ENCODE measurements at regions not wholly inside any gene's neighbourhood (a gene's known extent, or its start where the extent isn't known, plus 50 kb on each side); places are given as distances from the start of the nearest gene placed in this dataset.

DNA sequence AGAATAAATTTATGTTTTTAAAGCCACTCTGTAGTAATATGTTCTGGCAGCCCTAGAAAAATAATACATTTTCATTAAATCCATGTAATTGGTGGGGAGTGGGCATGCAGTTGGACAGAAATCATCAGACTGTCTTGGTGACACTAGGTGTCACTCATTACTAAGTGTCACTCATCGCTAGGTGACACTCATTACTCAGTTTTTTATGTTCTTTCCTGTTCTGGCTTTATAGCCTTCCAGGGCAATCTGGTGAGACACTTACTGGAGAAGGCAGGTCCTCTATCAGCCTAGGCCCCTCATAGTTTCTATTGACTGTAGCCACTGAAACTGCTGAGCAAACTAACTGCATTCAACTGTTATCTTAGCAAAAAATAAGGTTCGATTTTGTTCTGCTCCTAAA lies 542.1 kb downstream of the SLITRK1 start:
- DNase-seq: no peak

DNA sequence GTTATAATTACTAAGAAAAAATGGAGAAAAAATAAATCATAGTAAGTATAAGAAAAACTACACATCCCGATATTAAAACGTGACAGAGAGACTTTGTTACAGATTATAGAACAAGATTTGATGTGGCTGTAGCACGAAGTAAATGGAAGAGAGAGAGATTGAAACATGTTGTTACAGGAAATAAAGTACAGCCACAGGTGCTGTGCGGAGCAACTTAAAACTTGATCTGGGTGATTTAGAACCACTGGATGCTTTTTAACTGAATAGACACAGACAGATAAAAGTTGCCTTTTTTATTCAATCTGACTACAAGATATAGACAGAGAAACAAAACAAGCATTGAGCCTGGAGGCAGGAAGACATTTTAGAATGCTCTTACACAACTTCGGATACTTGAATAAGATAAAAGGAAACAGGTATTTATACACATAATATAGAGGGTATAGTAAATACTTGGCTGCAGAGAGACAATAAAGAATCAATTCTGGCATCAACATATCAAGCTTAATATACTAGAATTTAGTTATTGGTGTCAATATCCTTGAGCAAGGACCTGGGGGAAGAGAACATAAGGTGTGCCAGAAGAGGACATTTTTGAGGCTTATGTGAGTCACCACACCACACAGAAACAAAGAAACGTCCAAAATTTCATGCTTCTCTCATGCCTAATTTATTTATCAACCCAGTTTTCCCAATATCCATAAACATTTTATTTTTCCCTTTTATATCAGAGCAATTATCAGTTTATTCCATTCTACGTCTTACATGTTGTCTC lies 548.5 kb downstream of the SLITRK1 start:
- DNase-seq: no peak

DNA sequence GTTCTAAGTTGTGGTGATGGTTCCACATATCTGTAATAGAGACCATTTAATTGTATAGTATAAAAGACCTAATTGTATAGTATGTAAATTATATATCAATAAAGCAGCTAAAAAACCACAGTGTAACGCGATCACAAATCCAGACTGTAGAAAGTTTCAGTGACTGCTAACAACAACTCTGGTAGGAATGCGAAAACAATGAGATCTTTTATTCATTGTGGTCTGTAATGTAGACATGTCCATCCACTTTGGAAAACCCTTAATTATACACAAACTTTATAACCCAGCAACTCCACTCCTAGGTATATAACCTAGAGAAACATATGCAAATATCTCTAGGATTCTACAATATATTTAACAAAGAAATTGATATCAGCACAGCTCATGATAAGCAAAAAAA lies 549.5 kb downstream of the SLITRK1 start:
- no peak for DNase-seq

DNA sequence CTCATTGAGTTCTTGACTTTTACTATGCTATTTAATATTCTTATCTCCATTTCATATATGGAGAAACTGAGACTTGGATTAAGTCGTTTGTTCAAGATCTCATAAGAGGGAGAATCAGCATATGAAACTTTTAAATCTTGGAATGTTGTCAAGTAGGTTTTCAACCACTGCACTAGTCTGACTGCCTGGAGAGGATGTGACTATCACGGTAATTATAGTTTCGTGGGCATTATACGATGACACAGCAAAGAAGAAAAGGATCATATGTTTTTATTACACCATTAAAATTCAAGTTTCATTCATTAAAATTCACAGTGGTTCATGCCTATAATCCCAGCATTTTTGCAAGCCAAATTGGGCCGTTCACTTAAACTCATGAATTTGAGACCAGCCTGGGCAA lies 555.2 kb downstream of the SLITRK1 start:
- no peak for DNase-seq

DNA sequence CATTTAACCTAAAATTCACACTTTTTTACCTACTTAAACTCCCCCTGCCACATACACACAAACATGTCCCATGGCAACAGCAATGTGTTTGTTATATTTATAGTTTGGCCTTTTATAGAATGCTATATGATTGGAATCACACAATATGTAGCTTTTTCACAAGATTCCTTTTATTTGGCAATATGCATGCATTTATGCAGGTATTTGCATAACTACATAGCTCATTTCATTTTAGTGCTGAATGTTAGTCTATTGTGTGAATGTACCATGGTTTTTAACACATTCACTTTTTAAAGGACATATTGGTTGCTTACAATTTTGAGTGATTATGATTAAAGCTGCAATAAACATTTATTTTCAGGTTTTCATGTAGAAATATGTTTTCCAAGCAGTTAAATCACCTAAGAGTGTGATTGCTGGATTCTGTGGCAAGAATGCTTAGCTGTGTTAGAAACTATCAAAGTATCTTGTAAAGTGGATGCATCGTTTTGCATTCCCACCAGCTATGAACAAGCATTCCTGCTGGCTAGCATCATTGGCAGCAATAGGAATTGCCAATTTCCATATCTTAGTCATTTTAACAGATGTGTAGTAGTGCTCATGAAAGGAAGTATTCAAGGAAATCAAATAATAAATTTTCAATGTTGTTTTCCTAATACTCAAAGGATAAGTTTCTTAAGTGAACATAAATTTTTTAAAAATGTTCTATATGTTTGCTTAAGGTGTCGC lies 557.0 kb downstream of the SLITRK1 start:
- no peak for DNase-seq

DNA sequence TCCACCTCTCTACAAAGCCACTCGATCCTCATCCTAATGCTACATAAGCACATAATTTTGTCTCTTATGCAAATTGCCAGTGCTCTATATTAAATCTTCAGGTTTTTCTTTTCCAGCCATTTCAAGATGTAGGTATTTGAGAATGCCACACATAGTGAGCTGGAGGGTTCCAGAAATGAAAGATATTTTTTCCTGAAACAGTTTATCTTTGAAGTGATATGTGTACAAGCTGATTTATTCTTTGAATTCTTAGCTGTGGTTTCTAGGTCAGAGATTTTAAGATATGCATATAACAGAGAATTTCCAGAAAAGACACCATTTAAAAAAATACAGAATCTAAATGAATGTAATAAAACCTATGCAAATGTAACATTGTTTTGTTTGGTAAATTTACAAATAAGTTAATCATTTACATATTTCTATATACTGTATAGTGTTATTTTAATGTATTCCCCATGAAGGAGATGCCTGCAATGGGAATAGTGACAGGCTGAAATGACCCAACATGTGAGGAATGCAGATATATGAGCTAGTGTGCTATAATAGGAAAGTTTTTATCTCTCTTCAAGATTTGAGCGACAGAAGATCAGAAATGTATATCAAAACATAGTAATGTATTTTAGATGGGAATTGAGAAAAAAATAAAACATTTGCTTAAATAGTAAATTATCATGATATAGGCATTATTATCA lies 570.2 kb downstream of the SLITRK1 start:
- no peak for DNase-seq

DNA sequence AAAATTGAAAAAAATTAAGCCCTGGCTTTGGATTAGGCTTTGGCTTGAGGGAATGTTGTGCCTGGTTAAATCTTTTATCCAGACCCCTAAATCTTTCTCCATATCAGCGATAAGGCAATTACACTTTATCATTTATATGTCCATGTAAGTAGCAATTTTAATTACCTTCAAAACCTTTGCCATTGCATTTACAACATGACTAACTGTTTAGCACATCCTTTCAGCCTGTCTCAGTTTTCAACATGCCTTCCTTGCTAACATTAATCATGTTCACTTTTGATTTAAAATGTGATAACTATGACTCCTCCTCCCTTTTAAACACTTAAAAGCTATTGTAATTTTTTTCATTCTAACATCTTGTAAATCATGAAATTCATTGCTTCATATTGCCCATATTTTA lies 583.7 kb downstream of the SLITRK1 start:
- DNase-seq: no peak

DNA sequence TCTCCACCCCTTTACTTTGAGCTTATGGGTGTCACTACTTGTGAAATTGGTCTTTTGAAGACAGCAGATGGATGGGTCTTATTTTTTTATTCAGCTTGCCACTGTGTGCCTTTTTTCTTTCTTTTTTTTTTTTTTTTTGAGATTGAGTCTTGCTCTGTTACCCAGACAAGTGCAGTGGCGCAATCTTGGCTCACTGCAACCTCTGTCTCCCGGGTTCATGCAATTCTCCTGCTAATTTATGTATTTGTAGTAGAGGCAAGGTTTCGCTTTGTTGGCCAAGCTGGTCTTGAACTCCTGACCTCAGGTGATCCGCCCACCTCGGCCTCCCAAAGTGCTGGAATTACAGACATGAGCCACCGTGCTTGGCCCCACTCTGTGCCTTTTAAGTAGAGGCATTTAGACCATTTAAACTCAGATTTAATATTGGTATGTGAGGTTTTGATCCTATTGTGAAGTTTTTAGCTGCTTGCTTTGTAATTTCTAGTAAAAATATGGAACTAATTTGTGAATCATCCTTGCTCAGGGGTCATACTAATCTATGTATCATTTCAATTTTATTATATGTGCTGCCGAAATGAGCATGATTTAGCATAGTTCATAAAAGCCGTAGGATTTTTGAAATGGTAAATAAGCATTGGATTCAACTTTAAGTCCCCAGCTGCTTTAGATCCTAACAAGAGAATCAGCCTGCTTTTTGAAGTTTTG lies 584.5 kb downstream of the SLITRK1 start:
- no peak for DNase-seq

DNA sequence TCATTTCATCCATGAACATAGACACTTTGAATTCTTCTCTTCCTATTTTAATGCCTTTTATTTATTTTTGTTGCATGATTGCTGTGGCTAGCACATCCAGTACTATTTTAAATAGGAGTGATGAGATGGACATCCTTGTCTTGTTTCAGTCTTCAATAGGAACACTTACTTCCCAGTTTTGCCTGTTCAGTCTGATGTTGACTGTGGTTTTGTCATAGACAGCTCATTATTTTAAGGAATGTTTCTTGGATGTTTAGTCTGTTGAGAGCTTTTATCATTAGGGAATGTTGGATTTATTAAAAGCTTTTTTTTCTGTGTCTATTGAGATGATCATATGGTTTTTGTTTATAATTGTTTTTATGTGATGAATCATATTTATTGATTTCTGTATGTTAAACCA lies 586.6 kb downstream of the SLITRK1 start:
- no peak for DNase-seq

DNA sequence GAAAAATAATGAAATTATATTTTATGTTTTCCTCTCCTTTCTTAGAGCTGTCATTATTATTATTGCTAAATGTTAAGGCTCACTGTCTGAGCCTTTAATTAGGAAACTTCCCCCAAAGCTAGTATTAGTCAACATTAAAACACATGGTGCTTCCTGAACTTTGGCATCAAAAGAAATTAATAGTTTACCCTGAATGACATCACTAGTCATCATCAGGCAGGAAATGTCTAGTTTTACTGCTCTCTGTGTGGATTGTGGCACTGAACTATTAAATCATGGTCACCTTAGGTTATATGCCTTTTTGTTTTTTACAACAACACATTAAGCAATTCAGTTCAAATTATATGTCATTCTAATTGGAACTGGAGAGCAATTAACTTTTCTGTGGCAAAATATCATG lies 595.5 kb downstream of the SLITRK1 start:
- DNase-seq: no peak

DNA sequence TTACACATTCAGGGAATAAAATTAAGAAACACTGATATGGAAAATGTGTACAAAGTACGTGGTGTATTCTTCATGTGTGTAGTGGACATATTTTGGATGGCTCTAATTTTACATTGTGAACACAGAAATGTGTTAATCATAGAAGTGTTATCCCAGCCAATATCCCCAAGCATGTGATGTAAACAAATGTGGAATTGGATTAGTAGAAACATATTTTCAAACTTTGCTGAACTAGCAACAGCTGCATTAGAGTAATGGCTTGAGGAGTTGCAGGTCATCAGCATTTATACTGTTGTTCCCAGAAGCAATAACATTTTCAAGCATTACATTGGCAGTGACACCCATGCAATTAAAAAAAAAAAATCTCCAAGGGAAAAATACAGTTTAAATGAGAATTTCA lies 600.6 kb downstream of the SLITRK1 start:
- no peak for DNase-seq

DNA sequence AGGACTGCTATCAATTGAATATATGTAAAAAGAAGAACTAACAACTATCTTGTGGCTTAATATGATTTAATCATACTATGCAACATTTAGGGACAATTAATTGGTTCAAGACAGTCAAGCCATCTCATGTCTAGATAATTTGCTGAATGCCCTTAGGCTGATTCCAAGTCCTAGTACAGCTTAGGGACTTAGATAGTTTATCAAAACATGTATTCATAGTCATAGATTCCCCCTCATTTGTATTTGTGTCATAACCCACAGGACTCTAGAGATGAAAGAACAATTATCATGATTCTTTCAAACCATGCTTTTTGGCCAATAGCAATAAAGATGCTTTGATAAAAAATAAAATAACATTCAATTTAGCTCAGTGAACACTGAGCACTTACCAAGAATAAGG lies 607.6 kb downstream of the SLITRK1 start:
- no peak for DNase-seq

DNA sequence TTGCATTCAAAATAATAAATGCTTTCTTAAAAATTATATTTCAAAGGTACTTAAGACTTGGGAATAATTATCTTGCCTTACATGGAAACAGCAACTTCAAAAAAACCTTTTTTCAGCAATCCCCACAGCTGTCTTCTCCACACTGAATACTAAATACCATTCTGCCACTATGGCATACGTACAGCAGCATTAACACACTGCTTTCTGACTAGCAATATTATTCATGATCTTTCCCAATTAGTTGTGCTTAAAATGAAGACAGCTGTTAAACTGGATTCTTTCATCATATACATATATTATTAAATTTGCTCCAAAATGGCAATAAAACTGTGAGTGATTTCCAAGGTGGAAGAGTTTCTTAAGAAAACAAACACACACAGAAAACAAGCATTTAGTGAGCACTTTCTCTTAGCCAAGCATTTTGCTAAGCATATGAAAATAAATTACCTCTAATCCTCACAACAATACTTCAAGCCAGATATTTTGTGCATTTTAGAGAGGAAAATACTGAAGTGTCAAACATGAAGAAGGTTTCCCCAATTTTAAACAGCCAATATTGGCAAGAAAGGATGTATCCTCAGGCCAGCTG lies 609.5 kb downstream of the SLITRK1 start:
- no peak for DNase-seq

DNA sequence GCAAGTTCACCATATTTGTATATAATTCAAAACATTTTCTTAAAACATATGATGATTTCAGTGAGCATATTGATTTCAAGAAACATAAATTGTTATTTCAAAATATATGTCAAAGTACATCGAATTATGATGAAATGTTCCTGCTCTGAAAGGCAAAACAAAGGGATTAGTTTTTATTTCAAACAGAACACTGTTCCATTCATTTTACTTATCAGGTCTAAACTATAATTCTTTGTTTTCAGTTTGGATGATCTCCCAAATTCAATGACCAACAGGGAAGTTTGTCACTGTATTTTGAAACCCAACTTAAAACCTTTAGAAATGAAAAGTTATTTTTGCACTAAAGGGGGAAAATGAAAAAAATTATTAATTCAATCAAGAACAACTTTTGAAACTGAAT lies 610.2 kb downstream of the SLITRK1 start:
- no peak for DNase-seq

DNA sequence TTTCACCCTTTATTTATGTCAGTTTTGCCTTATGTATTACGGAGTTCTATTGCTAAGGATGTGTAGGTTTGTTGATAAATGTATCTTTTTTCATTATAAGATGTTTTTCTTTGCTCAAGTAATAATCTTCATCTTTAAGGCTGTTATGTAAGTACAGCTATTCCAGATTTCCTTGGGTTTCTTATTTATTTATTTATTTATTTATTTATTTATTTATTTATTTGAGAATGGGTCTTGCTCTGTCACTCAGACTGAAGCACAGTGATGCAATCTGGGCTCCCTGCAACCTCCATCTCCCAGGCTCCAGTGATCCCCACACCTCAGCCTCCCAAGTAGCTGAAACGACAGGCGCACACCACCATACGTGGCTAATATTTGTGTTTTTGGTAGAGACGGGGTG lies 617.0 kb downstream of the SLITRK1 start:
- DNase-seq: no peak

DNA sequence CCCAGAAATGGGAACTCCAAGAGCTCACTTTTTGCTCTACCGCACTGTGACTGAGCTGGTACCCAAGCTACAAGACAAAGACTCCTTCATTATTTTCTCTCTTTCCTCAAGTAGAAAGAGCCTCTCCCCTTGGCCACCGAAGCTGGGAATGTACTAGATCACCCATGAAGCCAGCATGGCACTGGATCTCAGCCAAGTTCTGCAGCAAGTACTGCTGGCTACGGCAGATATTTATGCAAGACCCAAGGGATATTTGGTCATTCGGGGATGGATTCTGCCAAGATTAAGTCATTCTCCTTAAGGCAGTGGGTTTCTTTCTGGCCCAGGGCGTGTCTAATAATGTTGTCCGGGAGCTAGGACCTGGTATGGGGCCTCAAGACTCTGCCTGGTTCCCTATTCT lies 633.5 kb downstream of the SLITRK1 start:
- DNase-seq: no peak

DNA sequence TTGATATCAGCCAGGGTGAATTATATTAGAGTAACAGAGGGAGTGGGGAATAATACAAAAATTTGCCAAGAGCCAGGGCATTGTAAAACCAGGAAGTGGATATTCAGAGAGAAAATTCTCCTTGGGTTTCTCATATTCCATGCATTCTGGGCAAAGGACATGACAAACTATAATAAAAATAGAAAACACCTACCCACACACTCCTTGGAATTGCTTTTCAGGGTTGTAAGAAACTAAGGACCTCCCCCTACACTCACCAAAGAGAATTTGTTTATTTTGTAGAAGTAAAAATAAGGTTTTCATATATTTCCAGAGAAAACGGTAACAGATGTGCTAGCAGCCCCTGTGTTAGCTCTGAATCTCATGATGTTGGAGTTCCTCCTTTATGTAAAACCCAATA lies 649.6 kb downstream of the SLITRK1 start:
- no peak for DNase-seq

DNA sequence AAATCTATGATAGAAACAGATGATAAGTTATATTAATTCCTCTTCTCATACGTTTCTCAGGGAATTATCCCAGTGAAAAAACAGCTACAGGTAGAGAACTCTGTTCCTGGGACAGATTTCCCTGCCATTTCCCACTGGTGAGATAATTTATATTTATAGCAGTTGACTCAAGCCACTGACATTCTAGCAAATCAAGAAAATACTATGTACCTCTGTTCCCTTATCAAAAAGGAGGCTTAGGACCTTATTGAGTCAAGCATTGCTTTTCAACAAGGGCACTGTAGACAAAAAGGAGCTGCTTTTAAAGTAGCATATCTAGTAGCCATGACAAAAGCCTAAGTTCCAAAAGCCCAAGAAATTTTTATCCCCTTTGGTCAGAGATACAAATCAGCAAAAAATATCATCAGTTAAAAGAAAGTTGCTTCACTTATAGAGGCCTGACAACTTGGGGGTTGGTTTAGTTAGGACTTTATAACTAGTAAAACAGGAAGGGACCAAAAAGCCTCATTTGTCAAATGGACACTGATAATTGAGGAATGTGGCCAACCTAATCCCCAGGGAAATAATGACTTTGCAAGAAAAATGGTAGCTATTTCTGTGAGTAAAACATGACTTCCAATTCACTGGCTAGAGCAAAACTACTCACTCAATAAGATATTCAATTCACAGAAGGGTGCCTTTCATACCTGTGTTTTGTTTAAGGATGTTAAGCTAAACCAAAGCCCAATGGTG lies 652.5 kb downstream of the SLITRK1 start:
- no peak for DNase-seq

DNA sequence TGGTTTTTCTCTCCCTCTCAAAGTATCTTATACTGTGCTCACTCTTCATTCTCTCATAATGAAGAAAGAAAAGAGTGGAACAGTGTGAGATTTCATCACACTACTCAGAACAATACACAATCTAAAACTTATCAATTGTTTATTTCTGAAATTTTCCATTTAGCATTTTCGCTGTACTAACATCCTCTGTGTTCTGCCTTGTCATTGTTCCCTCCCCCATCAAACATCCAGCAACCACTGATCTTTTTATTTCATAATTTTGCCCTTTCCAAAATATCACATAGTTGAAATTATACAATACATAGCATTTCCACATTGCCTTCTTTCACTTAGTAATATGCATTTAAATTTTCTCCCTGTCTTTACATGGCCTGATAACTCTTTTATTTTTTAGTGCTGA lies 658.7 kb downstream of the SLITRK1 start:
- DNase-seq: no peak

DNA sequence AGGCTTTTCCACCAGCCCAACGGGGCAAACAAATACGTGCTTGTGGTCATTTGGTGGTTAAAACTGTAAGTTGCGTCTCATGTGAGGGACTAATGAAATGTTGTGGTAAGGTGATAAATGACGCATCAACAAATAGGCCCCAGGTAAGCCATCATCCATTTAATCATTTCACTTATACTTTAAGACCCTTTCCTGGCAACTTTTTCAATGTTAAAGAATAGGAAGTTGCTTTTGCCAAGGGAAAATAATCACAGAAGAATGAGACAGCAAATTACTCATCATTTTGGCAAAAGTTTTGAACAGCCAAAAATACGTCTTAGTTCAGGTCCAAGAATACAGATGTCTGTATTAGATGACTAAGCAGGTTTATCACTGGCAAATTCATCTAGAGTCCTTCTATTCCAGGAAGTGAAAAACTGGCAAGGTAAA lies 660.4 kb downstream of the SLITRK1 start:
- no peak for DNase-seq

DNA sequence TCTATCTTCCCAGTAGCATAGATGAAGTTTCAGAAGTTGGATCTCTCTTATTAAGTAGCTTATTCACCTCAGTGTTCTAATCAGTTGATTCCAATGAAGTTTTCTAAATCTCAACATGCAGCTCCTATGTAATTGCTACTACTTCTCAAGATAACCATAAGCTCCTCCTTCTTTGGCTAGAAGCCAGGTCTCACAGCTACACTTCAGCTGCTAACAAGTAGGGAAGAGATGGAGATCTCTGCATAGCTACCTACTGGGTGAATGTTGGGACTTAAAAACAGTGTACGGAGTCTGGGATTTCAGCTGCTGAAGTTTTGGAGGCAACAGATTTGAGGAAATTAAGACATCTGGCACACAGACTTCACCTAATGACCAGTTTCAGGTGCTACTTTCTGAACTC lies 661.0 kb downstream of the SLITRK1 start:
- no peak for DNase-seq

Data from nucleus accumbens (tissue), 56 donors.